ENCODE measurements at regions not wholly inside any gene's neighbourhood (a gene's known extent, or its start where the extent isn't known, plus 50 kb on each side); places are given as distances from the start of the nearest gene placed in this dataset.

- no peak for TF ChIP-seq TAF1 (conservative IDR thresholded peaks at IDR 0.05)
- TF ChIP-seq CTCF (IDR thresholded peaks at IDR 0.05; ENCODE audit: low read depth, low read length, missing input control): no peak
- no peak for TF ChIP-seq RAD21 (IDR thresholded peaks at IDR 0.05)
- TF ChIP-seq SP1 (IDR thresholded peaks at IDR 0.05): no peak
These were observed 2494.9 kb upstream of the PCDH20 start for GRCh38 chr13:63910511-63910910.

All from liver (tissue), 3 donors.